Stomach smooth muscle (tissue), 2 donors: ENCODE measurements at regions not wholly inside any gene's neighbourhood (a gene's known extent, or its start where the extent isn't known, plus 50 kb on each side); places are given as distances from the start of the nearest gene placed in this dataset.
"Not testable (repeated sequence)": the region's sequence is repeated elsewhere in the genome, so short reads cannot be mapped to it uniquely, and the experiment has no call there.

Experiments
- H3K27ac ChIP-seq: one replicate; pipeline ENCODE4 v1.7.0; 2013; ENCODE audit warnings: mild to moderate bottlenecking, low read length, inconsistent platforms
- H3K27me3 ChIP-seq, 2 donors: one replicate each; pipeline ENCODE4 v1.7.0; 2013; ENCODE audit warnings: low read length in 2 of 2; ENCODE audit not compliant: insufficient read depth in 2 of 2, control insufficient read depth in 1 of 2
- H3K36me3 ChIP-seq, 2 donors: one replicate each; pipeline ENCODE4 v1.7.0; 2013; ENCODE audit warnings: low read length in 2 of 2; ENCODE audit not compliant: control insufficient read depth in 2 of 2, insufficient read depth in 2 of 2
- H3K4me1 ChIP-seq: one replicate; pipeline ENCODE4 v1.7.0; 2013; ENCODE audit warnings: low read length; ENCODE audit not compliant: control insufficient read depth, insufficient read depth
- H3K4me3 ChIP-seq, 2 donors: one replicate each; pipeline ENCODE4 v1.7.0; 2013; ENCODE audit warnings: low read length in 2 of 2
- H3K9ac ChIP-seq, 2 donors: one replicate each; pipeline ENCODE4 v1.7.0; 2013; ENCODE audit warnings: low read length in 2 of 2, mild to moderate bottlenecking in 1 of 2
- H3K9me3 ChIP-seq, 2 donors: one replicate each; pipeline ENCODE4 v1.7.0; 2013; ENCODE audit warnings: low read length in 2 of 2; ENCODE audit not compliant: control insufficient read depth in 2 of 2
- donor health status: healthy.
- donor health status: Pancreatic carcinoma.

DNA sequence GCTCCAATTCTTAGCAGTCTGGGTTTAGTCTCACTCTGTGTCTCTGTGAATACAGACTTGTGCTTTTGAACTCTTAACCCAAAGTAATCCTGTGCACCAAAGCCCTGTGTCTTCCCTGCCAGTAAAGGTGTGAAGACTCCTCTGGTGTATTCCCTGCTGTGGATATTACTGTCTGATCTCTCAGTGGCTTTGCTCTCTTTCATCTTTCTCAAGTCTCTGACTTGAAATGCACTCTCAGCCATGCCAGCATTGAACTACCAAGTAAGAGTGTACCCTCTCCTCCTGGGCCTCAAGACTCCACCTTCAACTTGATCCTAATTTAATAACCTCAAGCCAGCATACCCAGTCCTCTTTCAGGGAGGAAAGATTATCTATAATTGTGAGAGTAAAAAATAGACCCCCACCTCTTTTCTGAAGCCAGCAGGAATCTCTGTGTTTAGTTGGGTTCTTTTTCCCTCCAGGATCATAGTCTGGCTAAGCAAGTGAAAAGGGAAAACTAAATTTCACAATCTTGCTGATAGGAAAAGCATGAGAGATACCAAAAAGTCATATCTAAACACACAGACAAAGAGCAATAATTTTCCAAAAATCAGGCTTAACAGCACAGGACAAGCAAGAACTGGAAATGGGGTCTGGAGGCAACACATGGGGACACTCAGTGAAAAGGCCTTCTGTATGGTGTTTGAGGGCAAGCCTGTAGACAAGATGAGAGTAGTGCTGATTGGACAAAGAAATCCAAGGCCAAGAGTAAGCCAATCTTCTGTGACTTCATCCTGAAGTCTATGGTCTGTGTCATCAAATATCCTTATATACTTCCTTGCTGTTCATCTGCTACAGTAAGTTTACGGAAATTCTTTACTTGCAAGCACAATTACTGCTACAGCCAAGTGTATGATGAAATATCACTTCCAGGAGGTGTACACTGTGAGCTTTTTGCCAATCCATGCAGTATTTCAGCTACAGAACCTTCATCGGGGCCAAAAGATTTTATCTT lies 296.1 kb upstream of the TGFBR2 start:
- no peaks in the 10 kb centered on the region for H3K27me3 ChIP-seq
- H3K27ac ChIP-seq: no peak overlapping the region
- H3K4me3 ChIP-seq: no peak overlapping the region
- no peak overlapping the region for H3K9ac ChIP-seq
- peaks cover 2% of the 10 kb centered on the region for H3K4me1 ChIP-seq
- no peaks in the 10 kb centered on the region for H3K36me3 ChIP-seq
- no peaks in the 10 kb centered on the region for H3K9me3 ChIP-seq

GRCh38 chr3:30311781-30312180 lies 294.6 kb upstream of the TGFBR2 start:
- peaks cover 2% of the 10 kb centered on the region for H3K4me1 ChIP-seq
- no peaks in the 10 kb centered on the region for H3K27me3 ChIP-seq

GRCh38 chr3:30313840-30314239 lies 292.6 kb upstream of the TGFBR2 start:
- H3K36me3 ChIP-seq: no peaks in the 10 kb centered on the region
- H3K27me3 ChIP-seq: no peaks in the 10 kb centered on the region
- no peak overlapping the region for H3K9ac ChIP-seq
- no peaks in the 10 kb centered on the region for H3K4me1 ChIP-seq
- H3K27ac ChIP-seq: no peak overlapping the region
- H3K9me3 ChIP-seq: no peaks in the 10 kb centered on the region
- no peak overlapping the region for H3K4me3 ChIP-seq

More at GRCh38 chr3:30311781-30312180, 294.6 kb upstream of the TGFBR2 start:
- Histone ChIP-seq H3K36me3 (no peaks in the 10 kb centered on the region), H3K9me3 (no peaks in the 10 kb centered on the region), H3K27ac (no peak overlapping the region), H3K9ac (no peak overlapping the region), H3K4me3 (no peak overlapping the region)

GRCh38 chr3:30314757-30315325 lies 291.6 kb upstream of the TGFBR2 start:
- Histone ChIP-seq H3K9ac (no peak overlapping the region), H3K36me3 (no peaks in the 10 kb centered on the region), H3K9me3 (no peaks in the 10 kb centered on the region), H3K27ac (no peak overlapping the region), H3K27me3 (no peaks in the 10 kb centered on the region), H3K4me1 (no peaks in the 10 kb centered on the region), H3K4me3 (no peak overlapping the region)

DNA sequence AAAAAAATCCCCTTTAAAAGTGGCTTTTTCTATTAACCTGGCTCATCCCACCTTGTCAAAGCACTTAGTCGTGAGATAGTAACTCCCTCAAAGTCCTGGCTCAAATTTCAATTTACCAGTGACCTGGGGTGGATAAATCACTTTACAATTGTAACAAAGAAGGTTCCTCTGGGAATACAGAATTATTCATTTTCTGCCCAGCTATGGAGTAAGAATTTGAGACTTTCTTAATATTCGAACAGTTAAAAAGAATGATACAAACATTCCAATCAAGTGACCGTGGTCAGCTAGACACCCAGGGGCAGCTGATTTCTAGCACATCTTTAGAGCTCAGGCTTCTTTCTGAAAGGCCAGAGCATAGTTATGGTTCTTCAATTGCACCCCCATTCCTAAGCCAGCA lies 291.0 kb upstream of the TGFBR2 start:
- no peaks in the 10 kb centered on the region for H3K36me3 ChIP-seq
- H3K27me3 ChIP-seq: no peaks in the 10 kb centered on the region
- H3K9me3 ChIP-seq: no peaks in the 10 kb centered on the region
- H3K27ac ChIP-seq: no peak overlapping the region
- H3K9ac ChIP-seq: no peak overlapping the region
- no peak overlapping the region for H3K4me3 ChIP-seq
- H3K4me1 ChIP-seq: no peaks in the 10 kb centered on the region

DNA sequence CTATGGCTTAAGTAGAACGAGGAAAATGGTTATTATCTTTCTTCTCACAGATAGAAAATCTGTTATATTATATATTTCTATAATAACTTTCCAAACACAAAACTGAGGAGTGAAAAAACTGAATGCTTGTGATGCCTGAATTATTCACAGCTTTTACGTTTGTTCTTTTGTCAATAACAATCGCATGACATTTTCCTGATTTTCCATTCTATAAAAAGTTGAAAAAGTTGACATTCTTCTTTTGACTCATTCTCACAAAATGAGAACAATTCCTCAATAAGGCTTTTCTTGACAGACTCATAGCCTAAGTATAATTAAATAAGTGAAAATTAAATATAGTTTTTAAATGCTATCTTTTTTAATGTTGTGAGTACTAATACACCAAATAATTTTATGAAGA lies 288.8 kb upstream of the TGFBR2 start:
- Histone ChIP-seq H3K27ac (no peak overlapping the region), H3K4me1 (no peaks in the 10 kb centered on the region), H3K36me3 (no peaks in the 10 kb centered on the region), H3K27me3 (no peaks in the 10 kb centered on the region), H3K4me3 (no peak overlapping the region), H3K9me3 (no peaks in the 10 kb centered on the region), H3K9ac (no peak overlapping the region)

DNA sequence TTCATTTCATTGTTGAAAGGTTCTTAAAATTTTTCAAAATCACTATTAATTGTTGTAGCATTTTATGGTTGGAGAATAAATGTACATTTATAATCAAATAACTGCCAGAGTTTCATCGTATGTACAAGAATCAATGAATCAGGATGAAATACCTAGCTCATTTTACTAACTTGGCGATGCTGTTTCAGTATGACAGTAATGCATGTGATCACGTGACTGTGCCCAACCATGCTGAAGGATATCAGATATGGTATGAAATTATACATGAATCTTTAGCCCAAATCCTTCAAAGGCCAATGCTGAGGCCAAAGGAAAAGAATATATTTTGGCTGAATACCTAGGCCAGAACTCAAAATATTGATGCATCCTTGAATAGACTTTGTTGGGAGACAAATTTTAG lies 288.3 kb upstream of the TGFBR2 start:
- Histone ChIP-seq H3K9me3 (no peaks in the 10 kb centered on the region), H3K36me3 (no peaks in the 10 kb centered on the region), H3K27me3 (no peaks in the 10 kb centered on the region), H3K4me3 (no peak overlapping the region), H3K27ac (no peak overlapping the region), H3K4me1 (no peaks in the 10 kb centered on the region), H3K9ac (no peak overlapping the region)

- Histone ChIP-seq H3K4me3 (no peak overlapping the region), H3K36me3 (no peaks in the 10 kb centered on the region), H3K9me3 (no peaks in the 10 kb centered on the region)
These were observed 286.7 kb upstream of the TGFBR2 start for GRCh38 chr3:30319713-30320112.

GRCh38 chr3:30320392-30320791 lies 286.0 kb upstream of the TGFBR2 start:
- H3K27ac ChIP-seq: no peak overlapping the region
- no peaks in the 10 kb centered on the region for H3K27me3 ChIP-seq
- peaks cover 4% of the 10 kb centered on the region for H3K4me1 ChIP-seq
- no peak overlapping the region for H3K9ac ChIP-seq
- no peak overlapping the region for H3K4me3 ChIP-seq
- no peaks in the 10 kb centered on the region for H3K9me3 ChIP-seq
- no peaks in the 10 kb centered on the region for H3K36me3 ChIP-seq

More at GRCh38 chr3:30319713-30320112, 286.7 kb upstream of the TGFBR2 start:
- Histone ChIP-seq H3K27me3 (no peaks in the 10 kb centered on the region), H3K4me1 (peaks cover 4% of the 10 kb centered on the region), H3K27ac (no peak overlapping the region), H3K9ac (no peak overlapping the region)

GRCh38 chr3:30321065-30321464 lies 285.3 kb upstream of the TGFBR2 start:
- Histone ChIP-seq H3K4me1 (peaks cover 4% of the 10 kb centered on the region), H3K9ac (no peak overlapping the region), H3K4me3 (no peak overlapping the region), H3K9me3 (no peaks in the 10 kb centered on the region), H3K27me3 (no peaks in the 10 kb centered on the region), H3K36me3 (no peaks in the 10 kb centered on the region), H3K27ac (no peak overlapping the region)

GRCh38 chr3:30323649-30324048 lies 282.8 kb upstream of the TGFBR2 start:
- H3K27me3 ChIP-seq, H3K9me3 ChIP-seq, H3K4me3 ChIP-seq, H3K4me1 ChIP-seq, H3K9ac ChIP-seq, H3K36me3 ChIP-seq, H3K27ac ChIP-seq: not testable (repeated sequence)
